MCF 10A (cell line): ENCODE measurements at regions not wholly inside any gene's neighbourhood (a gene's known extent, or its start where the extent isn't known, plus 50 kb on each side); places are given as distances from the start of the nearest gene placed in this dataset.

Source experiments
- BruUV-seq: library from RNA; stranded (reverse); fragments of 400-500 nt; replicated peaks from 2 replicates; lab custom pipeline; 2021; lab: Mats Ljungman, UMichigan
- CTCF ChIA-PET: fragments of 300-600 bp; sonication (Branson Sonifier 250); formaldehyde crosslinking; extraction: SDS; loops from one replicate; lab custom pipeline; 2021; ENCODE audit warnings: antibody characterized with exemption, inconsistent platforms; lab: Yijun Ruan, JAX
- POLR2A ChIA-PET: fragments of 300-600, 350-650 bp; sonication (Branson Sonifier 250); formaldehyde crosslinking; extraction: SDS; loops from one replicate; lab custom pipeline; 2020; ENCODE audit warnings: antibody characterized with exemption, inconsistent platforms; lab: Yijun Ruan, JAX
- DNase-seq: peaks from one replicate; pipeline ENCODE4 v3.0.0-alpha.2; 2018; ENCODE audit not compliant: unreplicated experiment
- H3K27ac Mint-ChIP-seq: one replicate; pipeline ENCODE4 v1.8.0; 2022; ENCODE audit warnings: mild to moderate bottlenecking, low read depth, mixed read lengths; ENCODE audit not compliant: unreplicated experiment
- H3K27me3 Mint-ChIP-seq: one replicate; pipeline ENCODE4 v1.8.0; 2022; ENCODE audit warnings: mixed read lengths; ENCODE audit not compliant: insufficient read depth, unreplicated experiment
- H3K36me3 Mint-ChIP-seq: one replicate; pipeline ENCODE4 v1.8.0; 2022; ENCODE audit warnings: mild to moderate bottlenecking, moderate library complexity, mixed read lengths; ENCODE audit not compliant: insufficient read depth, unreplicated experiment
- H3K4me1 Mint-ChIP-seq: one replicate; pipeline ENCODE4 v1.8.0; 2022; ENCODE audit warnings: mixed read lengths; ENCODE audit not compliant: insufficient read depth, unreplicated experiment
- H3K4me3 Mint-ChIP-seq: one replicate; pipeline ENCODE4 v1.8.0; 2022; ENCODE audit warnings: mild to moderate bottlenecking, moderate library complexity, mixed read lengths; ENCODE audit not compliant: unreplicated experiment
- H3K9me3 Mint-ChIP-seq: one replicate; pipeline ENCODE4 v1.8.0; 2022; ENCODE audit warnings: mixed read lengths; ENCODE audit not compliant: unreplicated experiment
- intact Hi-C: fragments of 100-400 bp; cut with micrococcal nuclease; formaldehyde crosslinking; loops from 2 replicates; pipeline ENCODE4 v1.14.1; 2022
- TF ChIP-seq, protein P1 (sequence below): fragments of 200-600 bp; IDR thresholded peaks from one replicate; pipeline ENCODE4 v1.8.0; 2022; ENCODE audit warnings: antibody characterized with exemption, mild to moderate bottlenecking; ENCODE audit not compliant: unreplicated experiment

GRCh38 chr6:9537381-9537780 is 877.5 kb downstream of the TFAP2A start:
- Mint-ChIP-seq H3K36me3 (peaks cover 6% of the 10 kb centered on the region), H3K9me3 (no peaks in the 10 kb centered on the region), H3K27ac (no peak overlapping the region), H3K27me3 (no peaks in the 10 kb centered on the region), H3K4me3 (no peak overlapping the region), H3K4me1 (peaks cover 6% of the 10 kb centered on the region)
- no peak for DNase-seq
- TF ChIP-seq, protein P1, sequence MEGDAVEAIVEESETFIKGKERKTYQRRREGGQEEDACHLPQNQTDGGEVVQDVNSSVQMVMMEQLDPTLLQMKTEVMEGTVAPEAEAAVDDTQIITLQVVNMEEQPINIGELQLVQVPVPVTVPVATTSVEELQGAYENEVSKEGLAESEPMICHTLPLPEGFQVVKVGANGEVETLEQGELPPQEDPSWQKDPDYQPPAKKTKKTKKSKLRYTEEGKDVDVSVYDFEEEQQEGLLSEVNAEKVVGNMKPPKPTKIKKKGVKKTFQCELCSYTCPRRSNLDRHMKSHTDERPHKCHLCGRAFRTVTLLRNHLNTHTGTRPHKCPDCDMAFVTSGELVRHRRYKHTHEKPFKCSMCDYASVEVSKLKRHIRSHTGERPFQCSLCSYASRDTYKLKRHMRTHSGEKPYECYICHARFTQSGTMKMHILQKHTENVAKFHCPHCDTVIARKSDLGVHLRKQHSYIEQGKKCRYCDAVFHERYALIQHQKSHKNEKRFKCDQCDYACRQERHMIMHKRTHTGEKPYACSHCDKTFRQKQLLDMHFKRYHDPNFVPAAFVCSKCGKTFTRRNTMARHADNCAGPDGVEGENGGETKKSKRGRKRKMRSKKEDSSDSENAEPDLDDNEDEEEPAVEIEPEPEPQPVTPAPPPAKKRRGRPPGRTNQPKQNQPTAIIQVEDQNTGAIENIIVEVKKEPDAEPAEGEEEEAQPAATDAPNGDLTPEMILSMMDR, result no peak
- ChIA-PET POLR2A (interaction anchor here (0.9 kb wide), 1 partner anchor 875 kb away, joined by 3 read pairs; no protein-coding TSS in a partner anchor), CTCF (interaction anchor here (0.6 to 1.1 kb wide), 8 partner anchors 55 to 878 kb away, joined by 3 to 4 read pairs (median 3); no protein-coding TSS in a partner anchor)
- intact Hi-C loops, result no loop called here
- no TSS peak for BruUV-seq

DNA sequence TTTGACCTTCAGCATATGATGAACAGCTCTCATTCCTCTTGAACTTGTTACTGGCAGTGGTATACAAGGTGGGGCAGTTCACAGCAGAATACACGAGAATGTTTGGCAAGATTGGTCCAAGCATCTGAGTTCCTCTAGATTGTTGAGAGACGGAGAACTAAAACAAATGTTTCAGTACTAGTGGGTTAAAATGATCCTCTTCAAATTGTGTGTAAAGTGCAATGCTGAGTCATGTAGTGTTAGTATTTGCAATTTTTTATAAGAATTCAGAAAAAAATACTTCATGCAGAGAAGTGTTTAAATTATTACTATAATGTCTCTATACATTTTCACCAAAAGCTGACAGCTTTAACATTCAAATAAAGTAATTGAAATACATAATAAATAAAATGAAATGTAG is 879.8 kb downstream of the TFAP2A start:
- ChIA-PET CTCF (interaction anchor here (0.5 kb wide), 1 partner anchor 446 kb away, joined by 3 read pairs; no protein-coding TSS in a partner anchor), POLR2A (no interaction called here)
- no TSS peak for BruUV-seq
- no peak for DNase-seq
- Mint-ChIP-seq H3K27me3 (no peaks in the 10 kb centered on the region), H3K36me3 (peaks cover 6% of the 10 kb centered on the region), H3K27ac (no peak overlapping the region), H3K4me3 (no peak overlapping the region), H3K9me3 (no peaks in the 10 kb centered on the region), H3K4me1 (peaks cover 10% of the 10 kb centered on the region)
- intact Hi-C loops, result no loop called here
- TF ChIP-seq, protein P1, result no peak

DNA sequence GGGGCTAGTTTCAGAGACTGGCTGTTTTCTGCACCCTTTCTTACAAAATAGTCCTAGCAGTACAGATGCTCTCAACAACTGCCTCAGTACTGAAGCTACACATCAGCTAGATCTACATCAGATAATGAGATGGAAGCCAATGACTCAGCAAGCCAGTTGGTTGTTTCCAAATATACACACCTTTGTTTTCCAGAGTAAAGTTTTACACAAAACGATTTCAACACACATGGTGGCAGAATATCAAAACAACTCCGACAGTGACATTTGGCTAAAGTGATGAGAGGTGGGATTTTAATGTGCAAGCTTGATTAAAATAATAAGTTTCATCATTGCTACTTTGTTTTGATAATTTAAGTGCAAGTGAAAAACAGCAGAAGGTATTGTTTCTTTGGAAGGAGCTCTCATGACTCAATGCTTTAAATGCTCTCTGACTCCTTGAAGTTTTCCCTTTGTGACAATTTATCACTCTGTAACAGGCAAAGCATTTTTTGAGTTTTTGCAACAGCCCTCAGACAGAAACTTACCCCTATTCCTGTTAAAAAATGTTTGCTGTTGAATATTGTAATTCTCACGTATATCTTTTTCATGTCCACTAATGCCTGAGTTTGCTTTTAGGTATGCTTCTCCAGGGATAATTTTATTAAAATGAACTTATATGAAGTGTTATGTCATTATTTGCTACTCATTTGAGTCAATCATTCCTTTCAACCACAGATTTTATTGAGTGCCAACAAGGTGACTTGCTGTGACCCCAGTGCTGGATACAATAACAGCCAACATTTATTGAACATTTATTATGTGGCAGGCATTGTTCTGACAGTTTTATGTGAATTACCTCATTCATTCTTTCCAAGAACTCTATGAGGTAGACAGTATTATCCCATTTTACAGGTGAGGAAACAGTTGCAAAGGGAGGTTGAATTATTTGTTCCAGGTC is 882.0 kb downstream of the TFAP2A start:
- peaks cover 6% of the 10 kb centered on the region for H3K36me3 Mint-ChIP-seq
- DNase-seq, result peak; percentile 79
- peaks cover 10% of the 10 kb centered on the region for H3K4me1 Mint-ChIP-seq
- BruUV-seq, result no TSS peak
- intact Hi-C loops, result no loop called here
- H3K27ac Mint-ChIP-seq, result peak overlapping the region; percentile 17
- H3K4me3 Mint-ChIP-seq, result no peak overlapping the region
- no peaks in the 10 kb centered on the region for H3K27me3 Mint-ChIP-seq
- ChIA-PET POLR2A (interaction anchor here (0.7 to 2.2 kb wide), 18 partner anchors 10 to 887 kb away, joined by 3 to 26 read pairs (median 3); partner anchors contain the start of gene TFAP2A), CTCF (interaction anchor here (0.8 to 1.8 kb wide), 3 partner anchors 283 to 896 kb away, joined by 4 to 8 read pairs (median 4); partner anchors contain the start of gene TFAP2A)
- TF ChIP-seq, protein P1, result no peak
- H3K9me3 Mint-ChIP-seq, result no peaks in the 10 kb centered on the region

DNA sequence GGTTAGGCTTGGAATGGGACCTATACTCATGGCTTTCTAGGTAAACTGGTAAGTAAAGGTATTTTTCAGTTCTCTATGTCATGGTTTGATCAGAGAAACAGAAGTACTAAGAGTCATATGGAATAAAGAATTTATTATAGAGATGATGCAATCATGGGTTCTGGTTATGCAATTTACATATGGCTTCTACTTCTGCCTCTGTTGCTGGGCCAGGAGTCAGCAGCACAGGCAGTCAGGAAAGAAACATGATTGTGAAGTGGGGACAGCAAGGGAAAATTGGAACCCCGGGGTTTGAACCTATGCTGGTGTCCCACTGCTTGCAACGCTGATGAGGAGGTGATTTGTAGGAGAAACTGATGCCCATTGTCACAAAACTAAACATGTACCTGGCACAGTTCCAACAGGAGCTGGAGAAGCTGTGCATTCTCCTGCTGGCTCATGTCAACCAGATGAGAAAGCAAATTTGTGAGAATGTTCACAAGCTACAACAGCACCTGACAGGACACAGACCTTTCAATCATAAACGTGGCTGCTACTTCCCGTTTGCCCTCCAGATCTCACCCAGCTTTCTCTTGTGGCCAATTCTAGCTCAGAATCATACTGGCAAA is 887.1 kb downstream of the TFAP2A start:
- intact Hi-C loops, result no loop called here
- TF ChIP-seq, protein P1, result no peak
- Mint-ChIP-seq H3K4me3 (no peak overlapping the region), H3K27me3 (no peaks in the 10 kb centered on the region), H3K4me1 (peaks cover 28% of the 10 kb centered on the region), H3K9me3 (peaks cover 8% of the 10 kb centered on the region), H3K27ac (no peak overlapping the region), H3K36me3 (no peaks in the 10 kb centered on the region)
- ChIA-PET POLR2A (no interaction called here), CTCF (interaction anchor here (1.4 kb wide), 1 partner anchor 46 kb away, joined by 3 read pairs; no protein-coding TSS in a partner anchor)
- BruUV-seq, result no TSS peak
- DNase-seq, result peak; percentile 17
